Keratinocyte (primary cell): ENCODE measurements at regions not wholly inside any gene's neighbourhood (a gene's known extent, or its start where the extent isn't known, plus 50 kb on each side); places are given as distances from the start of the nearest gene placed in this dataset.

Experiments used
- CTCF ChIP-seq, 3 experiments: IDR thresholded peaks in 1 of 3; conservative IDR thresholded peaks in 1 of 3; optimal IDR thresholded peaks in 1 of 3; 2 replicates in 2 of 3; 3 replicates in 1 of 3; pipeline versions ENCODE3 to v1.5.1; 2011; ENCODE audit warnings: low read length in 3 of 3, mild to moderate bottlenecking in 3 of 3, moderate library complexity in 2 of 3, control low read depth in 1 of 3, inconsistent platforms in 1 of 3; ENCODE audit not compliant: insufficient read depth in 2 of 3; ENCODE audit errors: extremely low read depth in 1 of 3
- EZH2 ChIP-seq: IDR thresholded peaks from one replicate; pipeline ENCODE4 v1.6.1; 2012; ENCODE audit warnings: inconsistent platforms, mild to moderate bottlenecking, low read length, moderate library complexity

- TF ChIP-seq CTCF (optimal IDR thresholded peaks at IDR 0.05 in 1 of 3, IDR thresholded peaks at IDR 0.05 in 1 of 3, conservative IDR thresholded peaks at IDR 0.05 in 1 of 3; ENCODE audit: extremely low read depth in 1 of 3, insufficient read depth in 2 of 3, low read length in 3 of 3) (no peak), EZH2 (no peak)
These were observed 224.9 kb upstream of the ZNF717 start for GRCh38 chr3:76010252-76010651.
